ENCODE measurements at regions not wholly inside any gene's neighbourhood (a gene's known extent, or its start where the extent isn't known, plus 50 kb on each side); places are given as distances from the start of the nearest gene placed in this dataset.

DNA sequence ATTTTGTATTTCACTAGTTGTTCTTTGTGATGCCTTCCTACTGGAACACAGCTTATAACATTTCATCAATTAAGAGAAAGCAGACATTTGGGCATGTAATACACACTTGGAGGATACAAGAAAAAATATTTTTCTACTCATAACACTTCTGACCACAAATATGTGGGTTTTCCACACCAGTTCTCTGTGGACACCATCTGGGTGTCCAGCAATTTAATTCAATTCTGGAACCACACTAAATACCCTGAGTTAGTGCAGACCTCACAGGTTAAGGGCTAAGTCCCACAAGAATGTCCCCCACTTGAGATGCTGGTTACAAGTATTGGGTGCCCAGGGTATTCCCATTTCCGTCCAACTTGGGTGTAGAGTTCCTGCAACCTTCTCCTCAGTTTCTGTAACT lies 91.1 kb upstream of the SKOR2 start:
- no peak for TF ChIP-seq POLR2A (IDR thresholded peaks at IDR 0.05)
- TF ChIP-seq, protein P1, sequence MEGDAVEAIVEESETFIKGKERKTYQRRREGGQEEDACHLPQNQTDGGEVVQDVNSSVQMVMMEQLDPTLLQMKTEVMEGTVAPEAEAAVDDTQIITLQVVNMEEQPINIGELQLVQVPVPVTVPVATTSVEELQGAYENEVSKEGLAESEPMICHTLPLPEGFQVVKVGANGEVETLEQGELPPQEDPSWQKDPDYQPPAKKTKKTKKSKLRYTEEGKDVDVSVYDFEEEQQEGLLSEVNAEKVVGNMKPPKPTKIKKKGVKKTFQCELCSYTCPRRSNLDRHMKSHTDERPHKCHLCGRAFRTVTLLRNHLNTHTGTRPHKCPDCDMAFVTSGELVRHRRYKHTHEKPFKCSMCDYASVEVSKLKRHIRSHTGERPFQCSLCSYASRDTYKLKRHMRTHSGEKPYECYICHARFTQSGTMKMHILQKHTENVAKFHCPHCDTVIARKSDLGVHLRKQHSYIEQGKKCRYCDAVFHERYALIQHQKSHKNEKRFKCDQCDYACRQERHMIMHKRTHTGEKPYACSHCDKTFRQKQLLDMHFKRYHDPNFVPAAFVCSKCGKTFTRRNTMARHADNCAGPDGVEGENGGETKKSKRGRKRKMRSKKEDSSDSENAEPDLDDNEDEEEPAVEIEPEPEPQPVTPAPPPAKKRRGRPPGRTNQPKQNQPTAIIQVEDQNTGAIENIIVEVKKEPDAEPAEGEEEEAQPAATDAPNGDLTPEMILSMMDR (IDR thresholded peaks at IDR 0.05): no peak

Measured in vagina (tissue), 2 donors.